Spleen (tissue), 3 donors: ENCODE measurements at regions not wholly inside any gene's neighbourhood (a gene's known extent, or its start where the extent isn't known, plus 50 kb on each side); places are given as distances from the start of the nearest gene placed in this dataset.

Experiments used
- POLR2A ChIP-seq, 3 donors: fragments of 450-650 bp; IDR thresholded peaks; one replicate each; pipeline ENCODE4 v1.5.1; 2017; ENCODE audit warnings: antibody characterized with exemption in 3 of 3, mild to moderate bottlenecking in 1 of 3
- POLR2AphosphoS5 ChIP-seq, 3 donors: sonication (generic); formaldehyde crosslinking; IDR thresholded peaks; one replicate each; pipeline ENCODE4 v1.5.1; 2017; ENCODE audit warnings: antibody characterized with exemption in 3 of 3

GRCh38 chr11:11129118-11129517, 223.9 kb downstream of the CSNK2A3 start:
- TF ChIP-seq POLR2A (IDR thresholded peaks at IDR 0.05) (no peak), POLR2AphosphoS5 (IDR thresholded peaks at IDR 0.05) (no peak)
